Gastroesophageal sphincter (tissue), 3 donors: ENCODE measurements at regions not wholly inside any gene's neighbourhood (a gene's known extent, or its start where the extent isn't known, plus 50 kb on each side); places are given as distances from the start of the nearest gene placed in this dataset.

Experiments
- POLR2AphosphoS5 ChIP-seq: sonication (generic); formaldehyde crosslinking; IDR thresholded peaks from one replicate; pipeline ENCODE4 v1.6.1; 2017; ENCODE audit warnings: antibody characterized with exemption
- TF ChIP-seq, protein P1 (sequence below), 4 experiments: fragments of 200-600 bp in 2 of 4; fragments of 450-650 bp in 2 of 4; sonication (generic) in 1 of 4; IDR thresholded peaks; one replicate each; pipeline ENCODE4 v1.5.1; 2017 to 2019; ENCODE audit warnings: antibody characterized with exemption in 4 of 4, mild to moderate bottlenecking in 2 of 4, moderate library complexity in 2 of 4

DNA sequence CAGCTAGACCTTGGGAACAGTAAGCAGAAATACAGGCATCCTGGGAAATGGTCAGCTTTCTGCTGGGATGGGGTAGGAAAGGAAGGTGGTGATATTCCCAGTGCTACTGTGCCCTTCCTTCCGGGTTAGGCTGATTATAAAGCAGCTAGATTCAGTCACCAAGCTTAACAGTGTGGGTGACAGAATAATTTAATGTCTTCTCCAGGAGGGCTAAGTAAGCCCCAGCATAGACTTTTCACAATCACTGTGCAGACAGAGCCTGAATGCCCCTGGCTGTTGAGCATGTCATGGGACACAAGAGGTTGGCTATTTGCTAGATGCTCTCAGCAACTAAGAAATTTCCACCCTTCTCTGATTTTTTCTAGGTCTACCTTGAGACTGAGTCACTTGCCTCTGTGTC is 513.0 kb downstream of the TOX3 start:
- TF ChIP-seq, protein P1, sequence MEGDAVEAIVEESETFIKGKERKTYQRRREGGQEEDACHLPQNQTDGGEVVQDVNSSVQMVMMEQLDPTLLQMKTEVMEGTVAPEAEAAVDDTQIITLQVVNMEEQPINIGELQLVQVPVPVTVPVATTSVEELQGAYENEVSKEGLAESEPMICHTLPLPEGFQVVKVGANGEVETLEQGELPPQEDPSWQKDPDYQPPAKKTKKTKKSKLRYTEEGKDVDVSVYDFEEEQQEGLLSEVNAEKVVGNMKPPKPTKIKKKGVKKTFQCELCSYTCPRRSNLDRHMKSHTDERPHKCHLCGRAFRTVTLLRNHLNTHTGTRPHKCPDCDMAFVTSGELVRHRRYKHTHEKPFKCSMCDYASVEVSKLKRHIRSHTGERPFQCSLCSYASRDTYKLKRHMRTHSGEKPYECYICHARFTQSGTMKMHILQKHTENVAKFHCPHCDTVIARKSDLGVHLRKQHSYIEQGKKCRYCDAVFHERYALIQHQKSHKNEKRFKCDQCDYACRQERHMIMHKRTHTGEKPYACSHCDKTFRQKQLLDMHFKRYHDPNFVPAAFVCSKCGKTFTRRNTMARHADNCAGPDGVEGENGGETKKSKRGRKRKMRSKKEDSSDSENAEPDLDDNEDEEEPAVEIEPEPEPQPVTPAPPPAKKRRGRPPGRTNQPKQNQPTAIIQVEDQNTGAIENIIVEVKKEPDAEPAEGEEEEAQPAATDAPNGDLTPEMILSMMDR (IDR thresholded peaks at IDR 0.05): no peak
- no peak for TF ChIP-seq POLR2AphosphoS5
